Pancreas (tissue), 10 donors: ENCODE measurements at regions not wholly inside any gene's neighbourhood (a gene's known extent, or its start where the extent isn't known, plus 50 kb on each side); places are given as distances from the start of the nearest gene placed in this dataset.

Experiments
- ATAC-seq, 4 donors: fragments of 200-7000 bp; cut with Tn5 transposase; one replicate each; pipeline versions ENCODE4 v1.8.0 to v1.9.1; 2020; ENCODE audit warnings: mild to moderate bottlenecking in 4 of 4, moderate library complexity in 4 of 4
- DNase-seq, 6 donors: peaks; one replicate each; pipeline ENCODE4 v3.0.0-alpha.2; 2020
- FAIRE-seq: peaks from 2 replicates; lab custom pipeline; 2012; peaks lifted over from hg19 to GRCh38; lab: Jason Lieb, UNC
- H3K27ac ChIP-seq, 4 donors: fragments of 200-600 bp; sonication (generic); 1 replicate in 3 of 4; 2 replicates in 1 of 4; pipeline versions ENCODE4 v1.5.0 to v1.8.0; 2020
- H3K27me3 ChIP-seq, 4 donors: fragments of 200-600 bp; one replicate each; pipeline ENCODE4 v1.8.0; 2021
- H3K36me3 ChIP-seq, 3 donors: fragments of 200-600 bp; sonication (generic) in 1 of 3; one replicate each; pipeline versions ENCODE4 v1.5.0 to v1.8.0; 2020 to 2021
- H3K4me1 ChIP-seq, 3 donors: fragments of 200-600 bp; one replicate each; pipeline ENCODE4 v1.8.0; 2021
- H3K4me3 ChIP-seq, 4 donors: fragments of 200-600 bp; sonication (generic) in 2 of 4; one replicate each; pipeline versions ENCODE4 v1.5.0 to v1.8.0; 2020 to 2021
- H3K9me3 ChIP-seq, 4 donors: fragments of 200-600 bp; one replicate each; pipeline ENCODE4 v1.8.0; 2021
- WGBS, 2 donors: extraction: QIAGEN DNeasy Blood & Tissue Kit; methylation state at CpG; one replicate each; pipeline ENCODE4 v1.1.7; 2013; 5-methylcytosine and 5-hydroxymethylcytosine counted together
- intact Hi-C, 3 donors: fragments of 100-400 bp; cut with DNase I; formaldehyde crosslinking; loops; one replicate each; pipeline versions ENCODE4 v1.11.1 to v1.14.2; 2022
- TF ChIP-seq, protein P1 (sequence below), 4 donors: fragments of 200-600 bp; sonication (generic) in 3 of 4; IDR thresholded peaks; one replicate each; pipeline versions ENCODE4 v1.5.0 to v1.8.0; 2021; ENCODE audit warnings: antibody characterized with exemption in 4 of 4
- donor health status: healthy with polysubstance abuse.
- donor health status: DM: no; HTN: no; CAD: no; lungs with moderate emphysema.
- donor health status: DM: no; HTN: no; CAD: no.
- donor health status: control.
- donor health status: control.
- donor health status: Bipolar disorder and iron deficiency.
- donor health status: DM: yes; HTN: yes; CAD: no.
- donor health status: DM: no; HTN: no; CAD: no.
- donor health status: DM: no; HTN: no; CAD: no.
- donor health status: DM: yes; HTN: yes; CAD: no.

DNA sequence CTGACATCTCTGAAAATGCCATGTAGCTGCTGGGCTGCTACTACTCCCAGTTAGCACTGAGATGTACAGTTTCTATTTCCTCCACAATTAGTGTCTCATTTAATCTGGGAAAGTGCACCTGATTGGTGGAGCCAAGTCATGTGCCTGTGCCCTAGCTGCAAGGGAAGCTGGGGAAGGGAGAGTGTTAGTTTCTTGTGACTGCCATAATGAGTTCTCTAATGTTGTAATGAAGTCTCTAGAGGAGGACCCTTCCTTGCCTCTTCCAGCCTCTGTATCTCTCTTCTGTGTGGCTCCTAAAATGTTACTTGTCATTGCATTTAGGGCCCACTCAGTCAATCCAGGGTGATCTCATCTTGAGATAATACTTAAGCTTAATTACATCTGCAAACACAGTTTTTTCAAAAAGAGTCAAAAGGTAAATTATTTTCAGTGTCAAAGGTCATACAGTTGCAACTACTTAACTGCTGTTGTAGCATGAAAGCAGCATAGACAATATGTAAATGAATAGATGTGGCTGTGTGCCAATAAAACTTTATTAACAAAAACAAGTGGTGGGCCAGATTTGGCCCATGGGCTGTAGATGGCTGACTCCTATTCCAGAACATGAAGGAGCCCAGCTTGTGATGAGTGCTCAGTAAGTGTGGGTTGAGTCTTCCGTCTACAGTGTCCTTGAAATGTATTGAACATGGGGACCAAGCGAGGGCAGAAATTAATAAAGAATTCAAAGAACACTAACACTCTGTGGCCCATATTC, 137.2 kb upstream of the MAP1LC3B2 start:
- FAIRE-seq (no peak), ATAC-seq (no peak), DNase-seq (no peak)
- Histone ChIP-seq H3K4me1 (no peaks in the 10 kb centered on the region), H3K27ac (no peak overlapping the region), H3K9me3 (no peaks in the 10 kb centered on the region), H3K27me3 (no peaks in the 10 kb centered on the region), H3K4me3 (no peak overlapping the region), H3K36me3 (no peaks in the 10 kb centered on the region)
- TF ChIP-seq, protein P1, sequence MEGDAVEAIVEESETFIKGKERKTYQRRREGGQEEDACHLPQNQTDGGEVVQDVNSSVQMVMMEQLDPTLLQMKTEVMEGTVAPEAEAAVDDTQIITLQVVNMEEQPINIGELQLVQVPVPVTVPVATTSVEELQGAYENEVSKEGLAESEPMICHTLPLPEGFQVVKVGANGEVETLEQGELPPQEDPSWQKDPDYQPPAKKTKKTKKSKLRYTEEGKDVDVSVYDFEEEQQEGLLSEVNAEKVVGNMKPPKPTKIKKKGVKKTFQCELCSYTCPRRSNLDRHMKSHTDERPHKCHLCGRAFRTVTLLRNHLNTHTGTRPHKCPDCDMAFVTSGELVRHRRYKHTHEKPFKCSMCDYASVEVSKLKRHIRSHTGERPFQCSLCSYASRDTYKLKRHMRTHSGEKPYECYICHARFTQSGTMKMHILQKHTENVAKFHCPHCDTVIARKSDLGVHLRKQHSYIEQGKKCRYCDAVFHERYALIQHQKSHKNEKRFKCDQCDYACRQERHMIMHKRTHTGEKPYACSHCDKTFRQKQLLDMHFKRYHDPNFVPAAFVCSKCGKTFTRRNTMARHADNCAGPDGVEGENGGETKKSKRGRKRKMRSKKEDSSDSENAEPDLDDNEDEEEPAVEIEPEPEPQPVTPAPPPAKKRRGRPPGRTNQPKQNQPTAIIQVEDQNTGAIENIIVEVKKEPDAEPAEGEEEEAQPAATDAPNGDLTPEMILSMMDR (IDR thresholded peaks at IDR 0.05) = no peak
- intact Hi-C loops = no loop called here
- WGBS, 2 donors = 93 to 94% methylated on average over 2 of the region's 2 CpGs

DNA sequence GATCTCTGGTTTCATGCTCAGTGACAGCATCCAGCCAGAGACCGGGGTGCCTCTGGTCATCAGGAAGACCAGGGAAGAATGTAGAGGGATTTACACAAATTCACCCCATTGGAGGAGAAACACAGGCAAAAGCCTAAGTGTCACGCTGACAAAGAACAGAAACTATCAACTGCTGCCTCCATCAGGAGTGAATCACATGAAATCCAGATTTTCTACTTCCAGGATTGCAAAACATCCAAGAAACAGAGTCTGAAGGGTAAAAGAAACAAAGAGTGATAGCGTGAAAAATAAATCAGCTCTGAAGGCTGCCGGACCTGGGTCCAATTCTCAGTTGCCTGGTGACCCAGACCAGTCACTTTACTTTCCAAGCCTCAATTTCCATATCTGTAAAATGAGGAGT, 136.1 kb upstream of the MAP1LC3B2 start:
- FAIRE-seq = no peak

DNA sequence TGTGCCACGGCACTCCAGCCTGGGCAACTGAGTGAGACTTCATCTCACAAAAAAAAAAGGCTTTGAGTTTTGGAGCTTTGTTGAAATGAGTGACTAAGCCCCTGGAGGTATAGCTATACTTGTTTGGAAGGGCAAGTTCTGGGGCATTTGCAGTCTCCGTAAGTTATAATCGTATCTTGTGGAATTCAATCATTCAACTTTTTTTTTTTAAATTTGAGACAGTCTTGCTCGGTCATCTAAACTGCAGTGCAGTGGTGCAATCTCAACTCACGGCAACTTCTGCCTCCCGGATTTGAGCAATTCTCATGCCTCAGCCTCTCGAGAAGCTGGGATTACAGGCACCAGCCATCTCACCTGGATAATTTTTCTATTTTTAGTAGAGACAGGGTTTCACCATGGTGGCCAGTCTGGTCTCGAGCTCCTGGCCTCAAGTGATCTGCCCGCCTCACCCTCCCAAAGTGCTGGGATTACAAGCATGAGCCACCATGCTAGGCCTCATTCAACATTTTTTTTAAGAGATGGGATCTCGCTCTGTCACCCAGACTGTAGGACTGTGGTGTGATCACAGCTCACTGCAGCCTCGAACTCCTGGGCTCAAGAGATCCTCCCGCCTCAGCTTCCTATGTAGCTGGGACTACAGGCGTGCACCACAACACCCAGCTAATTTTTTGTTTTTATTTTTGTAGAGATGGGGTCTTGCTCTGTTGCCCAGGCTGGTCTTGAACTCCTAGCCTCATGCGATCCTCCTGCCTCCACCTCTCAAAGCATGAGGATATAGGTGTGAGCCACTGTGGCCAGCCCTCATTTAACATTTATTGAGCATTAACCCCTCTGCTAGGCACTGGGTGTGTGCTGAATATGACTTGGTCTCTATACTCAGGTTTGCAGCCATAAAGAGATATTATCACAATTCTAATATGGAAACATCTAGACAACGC, 133.7 kb upstream of the MAP1LC3B2 start:
- TF ChIP-seq, protein P1 (IDR thresholded peaks at IDR 0.05) = no peak
- no peaks in the 10 kb centered on the region for H3K36me3 ChIP-seq
- no peaks in the 10 kb centered on the region for H3K4me1 ChIP-seq
- DNase-seq = no peak
- intact Hi-C loops = no loop called here
- H3K4me3 ChIP-seq = no peak overlapping the region
- whole genome bisulfite sequencing, 2 donors = 92 to 96% methylated on average over 15 of the region's 15 CpGs
- no peak for FAIRE-seq
- H3K9me3 ChIP-seq = no peaks in the 10 kb centered on the region
- no peak overlapping the region for H3K27ac ChIP-seq
- no peak for ATAC-seq
- H3K27me3 ChIP-seq = no peaks in the 10 kb centered on the region

More for the DNA sequence above, 136.1 kb upstream of the MAP1LC3B2 start:
- Histone ChIP-seq H3K4me1 (no peaks in the 10 kb centered on the region), H3K27ac (no peak overlapping the region), H3K4me3 (no peak overlapping the region), H3K9me3 (no peaks in the 10 kb centered on the region), H3K36me3 (no peaks in the 10 kb centered on the region), H3K27me3 (no peaks in the 10 kb centered on the region)
- WGBS, 2 donors = 65 to 72% methylated on average over 4 of the region's 4 CpGs
- TF ChIP-seq, protein P1 (IDR thresholded peaks at IDR 0.05) = no peak
- intact Hi-C loops = no loop called here
- DNase-seq (no peak), ATAC-seq (peak in 1 of 4 donors; percentile 19)

GRCh38 chr12:116426391-116427136, 132.6 kb upstream of the MAP1LC3B2 start:
- TF ChIP-seq, protein P1 (IDR thresholded peaks at IDR 0.05) = no peak
- DNase-seq = peak in 2 of 6 donors; percentile 20 to 30
- no peak for FAIRE-seq
- intact Hi-C loops = no loop called here
- Histone ChIP-seq H3K27me3 (no peaks in the 10 kb centered on the region), H3K4me1 (no peaks in the 10 kb centered on the region), H3K4me3 (no peak overlapping the region), H3K36me3 (no peaks in the 10 kb centered on the region), H3K27ac (no peak overlapping the region), H3K9me3 (no peaks in the 10 kb centered on the region)
- peak in 3 of 4 donors; percentile 50 to 58 (median 58) for ATAC-seq
- WGBS, 2 donors = 83 to 88% methylated on average over 13 of the region's 13 CpGs
